ENCODE measurements at regions not wholly inside any gene's neighbourhood (a gene's known extent, or its start where the extent isn't known, plus 50 kb on each side); places are given as distances from the start of the nearest gene placed in this dataset.

DNA sequence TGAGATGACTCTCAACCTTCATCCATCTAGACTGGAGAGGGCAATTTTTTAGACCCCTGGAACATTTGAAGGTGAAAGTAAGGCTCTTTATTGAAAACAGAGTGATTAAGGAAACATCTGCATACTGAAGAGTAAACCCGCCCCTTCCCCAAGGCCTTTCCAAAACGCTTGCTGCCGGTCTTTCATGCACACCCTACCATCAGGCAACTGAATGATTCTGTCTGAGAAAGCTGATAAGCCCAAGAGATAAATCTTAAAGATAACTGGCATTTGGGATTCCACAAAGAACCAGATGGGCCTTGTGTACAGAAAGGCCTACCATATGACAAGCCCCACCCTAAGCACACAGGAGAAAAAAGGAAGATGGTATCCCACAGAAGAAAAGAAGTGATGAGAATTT is 54.4 kb upstream of the PIK3R1 start:
- DNase-seq (ENCODE audit: low spot score) = no peak

DNA sequence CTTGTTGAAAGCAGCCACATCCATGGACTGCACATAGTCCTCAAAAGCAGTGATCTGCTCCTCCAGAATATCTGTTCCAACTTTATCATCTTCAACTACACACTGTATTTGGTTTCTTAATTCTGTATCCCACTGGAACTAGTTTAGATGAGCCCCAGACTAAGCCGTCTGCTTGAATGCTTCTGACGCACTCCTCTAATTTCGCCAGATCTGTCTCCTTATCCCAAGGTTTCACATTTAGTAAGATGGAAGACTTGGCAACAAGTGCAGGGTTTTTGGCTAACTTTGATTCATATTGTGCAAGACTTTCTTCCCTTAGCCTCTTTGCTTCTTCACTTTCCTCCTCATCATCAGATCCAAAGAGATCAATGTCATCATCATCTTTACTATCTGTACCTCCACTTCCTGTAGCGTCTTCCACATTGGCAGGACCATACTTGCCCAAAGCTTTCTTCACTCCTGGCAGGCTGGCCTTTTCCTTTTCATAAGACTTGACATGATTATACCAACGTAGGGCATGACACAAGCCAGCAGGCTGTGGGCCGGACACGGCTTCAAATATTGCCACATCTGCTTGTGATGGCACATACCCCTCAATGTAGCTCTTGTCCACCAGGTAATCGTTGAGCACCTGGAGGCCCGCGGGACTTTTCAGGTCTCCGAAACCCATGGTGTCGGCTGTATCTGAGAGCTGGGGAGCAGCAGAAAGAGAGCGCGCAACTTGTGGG is 56.2 kb upstream of the PIK3R1 start:
- DNase-seq (ENCODE audit: low spot score) = no peak

DNA sequence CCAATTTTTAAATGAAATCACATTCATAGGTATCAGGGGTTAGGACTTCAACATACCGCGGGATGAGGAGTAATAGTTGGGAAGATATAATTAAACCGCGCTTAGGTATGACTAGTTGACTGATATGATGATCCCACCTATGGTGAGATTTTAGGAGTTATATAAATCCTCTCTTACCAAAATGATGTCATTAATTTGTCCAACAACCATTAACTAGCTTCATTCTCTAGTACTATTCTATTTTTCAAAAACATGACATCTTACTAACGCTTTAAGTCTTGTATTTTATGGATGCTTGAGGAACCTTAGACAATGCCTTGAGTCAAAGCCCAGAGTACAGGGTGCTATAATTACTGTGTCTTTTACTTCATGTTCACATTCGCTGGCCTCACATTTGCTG is 59.6 kb upstream of the PIK3R1 start:
- DNase-seq (ENCODE audit: low spot score) = no peak

DNA sequence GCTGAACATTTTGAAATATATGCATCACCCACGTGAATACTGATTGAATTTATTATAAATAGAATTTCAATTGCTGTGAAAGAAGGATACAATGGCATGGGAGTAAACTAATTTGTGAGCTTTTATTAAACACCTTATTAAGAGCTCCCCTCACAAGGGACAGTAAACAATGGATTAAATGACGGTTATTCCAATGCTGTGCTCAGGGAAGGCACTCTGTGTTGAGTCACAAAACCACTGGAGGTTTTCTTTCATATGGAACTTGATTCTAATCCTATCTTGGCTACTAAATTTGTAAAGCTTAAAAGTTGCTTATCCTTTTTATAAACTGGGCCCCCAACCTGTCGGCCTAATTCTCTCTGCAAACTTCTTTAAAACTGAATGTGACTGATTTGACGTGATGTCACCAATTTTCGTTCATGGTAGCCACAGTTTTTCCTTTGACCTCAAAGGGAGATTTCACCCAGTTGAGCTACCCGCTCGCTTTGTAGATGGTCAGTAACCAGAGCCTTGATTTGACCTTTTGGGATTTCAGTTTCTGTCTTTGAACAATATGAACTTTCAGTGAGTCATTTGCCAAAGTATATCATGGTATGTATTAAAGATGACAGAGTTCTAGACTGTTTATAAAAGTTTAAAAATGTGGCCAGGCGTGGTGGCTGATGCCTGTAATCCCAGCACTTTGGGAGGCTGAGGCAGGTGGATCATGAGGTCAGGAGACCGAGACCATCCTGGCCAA is 61.3 kb upstream of the PIK3R1 start:
- no peak for DNase-seq (ENCODE audit: low spot score)

DNA sequence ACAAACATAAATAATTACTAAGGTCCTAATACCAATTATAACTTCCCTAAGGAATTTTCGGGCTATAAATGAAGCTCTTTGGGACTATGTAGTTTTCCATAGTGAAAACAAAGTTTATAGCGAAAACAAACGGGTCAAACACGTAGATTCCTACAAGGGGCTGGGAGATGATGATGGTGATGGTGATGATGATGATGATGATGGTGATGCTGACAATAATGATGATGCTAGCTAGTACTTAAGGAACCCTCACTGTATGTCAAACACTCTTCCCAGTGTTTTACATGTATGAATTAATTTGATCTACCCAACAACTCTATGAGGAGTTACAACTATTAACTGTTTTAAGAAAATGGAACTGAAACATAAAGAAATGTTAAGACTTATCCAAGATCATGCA is 63.7 kb upstream of the PIK3R1 start:
- DNase-seq (ENCODE audit: low spot score) = no peak

DNA sequence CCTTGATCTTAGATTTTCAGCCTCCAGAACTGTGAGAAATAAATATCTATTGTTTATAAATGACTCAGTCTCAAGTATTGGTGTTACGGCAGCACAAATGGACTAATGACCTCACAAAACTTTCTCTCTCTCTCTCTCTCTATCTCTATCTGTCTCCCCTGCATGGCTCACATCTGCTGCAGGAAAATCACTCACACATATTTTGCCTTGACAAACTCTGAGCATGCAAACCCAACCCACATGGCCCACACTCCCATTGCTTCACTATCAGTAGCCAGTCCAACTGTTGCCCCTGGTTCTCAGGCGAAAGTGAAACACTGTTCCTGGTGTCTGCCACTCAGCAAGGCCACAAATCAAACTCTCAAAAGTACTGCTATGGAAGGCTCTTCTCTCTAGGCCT is 66.4 kb upstream of the PIK3R1 start:
- DNase-seq (ENCODE audit: low spot score) = no peak

DNA sequence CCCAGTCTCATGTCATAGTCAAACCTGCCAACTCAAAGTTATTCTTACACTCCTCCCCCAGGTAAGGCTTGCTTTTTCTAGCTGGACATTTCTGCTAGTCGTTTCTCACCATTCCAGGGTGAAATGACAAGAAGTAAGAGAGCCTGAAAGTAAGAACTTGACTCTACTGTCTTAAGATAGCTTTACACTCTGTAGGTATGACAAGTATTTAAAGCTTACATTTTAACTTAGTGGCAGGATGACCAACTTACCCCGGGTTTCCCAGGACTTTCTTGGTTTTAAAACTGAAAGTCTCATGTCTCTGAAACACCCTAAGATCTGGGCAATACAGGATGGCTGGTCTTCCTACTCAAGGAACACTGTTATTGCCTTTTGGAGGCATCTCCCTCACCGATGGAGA is 67.5 kb upstream of the PIK3R1 start:
- DNase-seq (ENCODE audit: low spot score) = no peak

DNA sequence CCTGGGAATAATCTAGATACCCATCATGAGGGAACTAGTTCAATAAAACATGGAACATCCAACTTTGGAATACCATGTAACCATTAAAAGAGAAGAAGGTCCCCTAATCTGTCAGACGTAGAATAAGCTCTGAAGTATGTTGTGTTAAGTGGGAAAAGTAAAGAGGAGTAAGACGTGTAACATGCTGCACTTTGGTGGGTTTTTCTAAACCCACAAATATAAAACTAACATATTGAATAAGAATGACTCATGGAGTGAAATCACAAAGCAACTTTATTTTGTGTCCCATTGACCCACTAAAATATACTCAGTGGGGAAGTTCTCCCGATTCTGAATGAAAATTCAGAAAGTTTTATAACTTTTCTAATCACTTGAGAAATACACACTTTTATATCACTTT is 67.9 kb upstream of the PIK3R1 start:
- no peak for DNase-seq (ENCODE audit: low spot score)

DNA sequence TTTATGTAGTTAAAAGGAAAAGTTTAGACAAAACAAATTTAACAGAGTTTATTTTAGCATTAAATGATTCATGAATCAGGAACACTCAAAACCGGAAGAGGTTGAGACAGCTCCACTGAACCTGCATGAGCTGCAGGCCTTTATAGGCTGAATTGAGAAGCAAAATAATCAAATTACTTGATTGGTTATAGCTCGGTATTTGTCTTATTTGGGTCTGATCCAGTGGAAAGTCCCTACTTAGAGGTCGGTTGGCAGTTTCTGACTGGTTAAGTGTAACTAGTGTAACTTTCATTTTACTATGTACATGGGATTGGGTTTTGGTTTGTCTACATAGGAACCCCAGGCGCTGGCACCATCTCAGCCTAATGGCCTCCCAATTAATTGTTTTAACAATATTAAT is 74.1 kb upstream of the PIK3R1 start:
- no peak for DNase-seq (ENCODE audit: low spot score)

DNA sequence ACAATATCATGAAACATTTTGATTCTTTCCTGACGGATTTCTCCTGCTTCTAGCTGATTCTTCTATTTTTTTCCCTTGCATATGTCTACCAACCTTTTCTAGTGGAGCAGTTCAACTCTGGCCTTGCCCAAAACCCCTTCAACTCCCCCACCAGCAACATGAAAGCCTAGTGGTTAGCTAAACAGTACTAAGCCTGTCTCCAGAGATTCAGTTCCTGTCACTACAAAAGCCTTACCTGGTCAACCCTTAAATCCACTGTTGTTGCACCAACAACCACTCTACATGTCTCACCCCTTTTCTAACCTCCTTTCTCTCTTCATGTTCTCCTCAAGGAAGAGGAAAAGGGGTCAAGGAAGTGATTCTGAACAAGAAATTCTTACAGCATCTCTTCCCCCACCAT is 74.8 kb upstream of the PIK3R1 start:
- DNase-seq (ENCODE audit: low spot score) = no peak

DNA sequence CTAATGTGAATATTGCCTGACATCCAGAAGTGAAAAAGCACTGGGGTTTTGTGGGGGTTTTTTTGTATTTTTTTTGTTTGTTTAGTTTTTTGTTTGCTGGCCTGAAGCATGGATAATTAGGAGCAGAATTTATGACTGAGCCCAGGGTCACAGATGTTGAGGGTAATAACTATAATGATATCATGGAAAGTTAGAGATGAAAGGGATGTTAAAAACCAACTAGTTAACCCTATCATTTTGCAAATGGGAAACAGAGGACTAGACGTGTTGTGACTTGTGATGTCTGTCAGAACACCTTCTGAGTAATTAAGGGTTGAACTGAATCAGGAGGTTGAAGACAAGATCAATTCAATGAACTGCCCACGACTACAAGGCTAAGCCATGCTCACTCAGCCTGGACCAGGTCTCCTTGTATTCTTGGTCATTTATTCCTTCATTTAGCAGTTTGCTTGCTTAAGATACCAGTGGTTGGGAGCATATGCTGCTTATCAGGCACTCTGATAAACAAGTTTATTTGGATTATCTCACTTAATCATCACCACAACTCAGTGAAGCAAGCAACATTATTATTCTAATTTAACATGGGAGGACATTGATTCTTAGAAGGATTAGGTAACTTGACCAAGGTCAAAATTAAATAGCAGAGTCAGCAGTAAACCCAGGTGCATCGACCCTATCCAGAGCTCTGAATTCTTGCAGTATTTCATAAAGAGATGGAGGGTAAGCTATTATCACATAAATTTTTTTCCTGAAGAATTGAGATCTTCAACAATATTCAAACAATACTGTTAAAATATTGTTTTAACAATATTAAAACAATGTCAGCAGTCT is 75.7 kb upstream of the PIK3R1 start:
- no peak for DNase-seq (ENCODE audit: low spot score)

DNA sequence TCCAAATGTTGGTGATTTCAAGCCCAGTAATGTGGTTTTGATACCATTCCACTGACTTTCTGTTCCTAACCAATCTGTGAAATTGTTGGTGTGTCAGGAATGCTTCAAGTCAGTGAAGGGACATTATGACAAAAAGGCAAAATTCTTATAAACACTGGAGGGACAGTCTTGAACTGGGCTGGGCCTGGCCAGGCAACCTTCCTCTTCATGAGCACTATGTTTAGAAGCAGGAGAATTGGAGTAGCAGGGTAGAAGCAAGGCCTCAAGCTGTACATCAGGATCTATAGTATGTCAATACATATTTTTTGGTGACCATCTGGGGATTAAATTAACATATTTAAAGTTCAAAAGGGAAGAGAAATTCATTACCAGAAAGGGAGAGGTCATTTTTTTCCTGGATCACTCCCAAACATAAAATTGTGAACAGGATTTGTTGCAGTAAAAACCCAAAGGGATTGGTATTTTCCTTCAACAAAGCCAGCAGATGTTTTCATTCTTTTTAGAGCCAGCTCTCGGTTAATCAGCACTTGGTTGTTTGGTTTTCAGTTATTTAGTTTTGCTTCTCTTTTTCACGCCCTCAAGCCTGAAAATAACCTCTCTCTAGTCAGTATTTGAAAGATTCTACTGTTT is 77.9 kb upstream of the PIK3R1 start:
- no peak for DNase-seq (ENCODE audit: low spot score)

DNA sequence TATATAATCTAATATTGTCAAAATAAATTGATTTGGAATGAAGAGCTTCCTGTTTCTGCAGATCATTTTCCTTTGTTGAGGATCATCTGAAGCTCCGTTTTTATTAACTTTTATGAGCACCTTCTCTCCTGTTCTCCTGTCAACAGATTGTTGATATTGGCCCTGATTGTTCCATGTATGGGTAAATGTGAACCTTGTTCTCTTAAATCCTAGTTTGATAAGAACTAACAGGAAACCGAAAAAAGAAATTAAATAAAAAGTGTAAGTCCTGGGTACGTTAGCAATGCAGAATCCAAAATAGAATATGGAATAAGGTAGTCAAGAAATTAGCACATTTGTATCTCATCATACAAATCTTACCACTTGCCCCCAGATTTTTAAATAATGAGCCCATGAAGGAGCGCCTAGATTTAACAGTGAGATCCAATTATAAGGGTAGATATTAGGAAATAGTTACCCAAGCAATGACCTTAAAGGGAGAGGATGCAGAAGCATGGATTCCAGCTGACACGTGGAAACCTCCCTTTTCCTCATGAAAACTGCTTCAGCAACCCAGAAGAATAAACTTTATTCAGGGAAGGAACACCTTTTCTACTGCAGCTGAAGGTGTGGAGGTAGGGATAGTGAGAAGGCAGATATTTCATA is 80.8 kb upstream of the PIK3R1 start:
- no peak for DNase-seq (ENCODE audit: low spot score)

DNA sequence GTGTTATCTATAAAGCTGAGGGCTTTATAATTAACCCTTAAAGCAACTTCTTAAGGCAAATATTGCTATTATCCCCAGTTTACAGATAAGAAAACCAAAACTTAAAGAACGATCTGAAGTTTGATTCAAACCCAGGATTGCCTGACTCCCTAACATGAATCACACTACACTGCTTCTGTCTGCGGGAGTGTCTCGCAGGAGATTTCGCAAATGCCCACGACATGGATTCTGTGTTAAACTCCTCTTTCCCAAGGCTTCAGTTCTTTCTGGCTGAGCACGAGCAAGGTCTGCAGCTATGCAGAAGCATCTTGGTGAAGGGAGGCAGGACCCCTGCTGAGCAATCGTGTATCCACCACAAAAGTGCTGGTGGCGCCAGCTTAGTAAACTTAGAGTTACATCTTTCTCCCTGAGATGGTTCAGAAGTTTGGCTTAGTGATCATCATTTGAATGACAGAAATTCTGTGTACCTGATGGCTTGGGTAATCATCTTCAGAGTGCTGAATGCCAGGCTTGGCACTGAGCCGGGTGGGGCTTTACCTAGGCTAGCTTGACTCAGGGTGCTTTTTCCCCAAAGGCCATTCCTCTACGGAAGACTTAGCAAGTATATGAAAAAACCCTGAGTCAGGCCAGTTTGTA is 81.4 kb upstream of the PIK3R1 start:
- DNase-seq (ENCODE audit: low spot score) = no peak

DNA sequence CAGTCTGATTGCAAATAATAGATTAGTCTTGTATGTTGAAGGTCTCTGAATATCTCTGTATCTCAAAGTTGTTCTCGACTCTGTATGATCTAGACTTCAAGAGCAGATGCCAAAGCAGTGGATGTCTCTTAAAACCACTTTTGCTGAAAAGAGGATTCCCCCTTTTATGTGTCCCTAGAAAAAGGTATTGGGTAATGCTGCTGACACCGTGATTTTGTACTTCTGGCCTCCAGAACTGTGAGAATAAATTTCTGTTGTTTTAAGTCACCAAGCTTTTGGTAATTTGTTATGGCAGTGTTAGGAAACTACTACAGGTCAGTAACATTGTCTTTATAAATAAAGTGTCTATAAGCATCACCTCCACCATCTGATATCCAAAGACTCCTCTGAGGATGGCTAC is 85.3 kb upstream of the PIK3R1 start:
- no peak for DNase-seq (ENCODE audit: low spot score)

DNA sequence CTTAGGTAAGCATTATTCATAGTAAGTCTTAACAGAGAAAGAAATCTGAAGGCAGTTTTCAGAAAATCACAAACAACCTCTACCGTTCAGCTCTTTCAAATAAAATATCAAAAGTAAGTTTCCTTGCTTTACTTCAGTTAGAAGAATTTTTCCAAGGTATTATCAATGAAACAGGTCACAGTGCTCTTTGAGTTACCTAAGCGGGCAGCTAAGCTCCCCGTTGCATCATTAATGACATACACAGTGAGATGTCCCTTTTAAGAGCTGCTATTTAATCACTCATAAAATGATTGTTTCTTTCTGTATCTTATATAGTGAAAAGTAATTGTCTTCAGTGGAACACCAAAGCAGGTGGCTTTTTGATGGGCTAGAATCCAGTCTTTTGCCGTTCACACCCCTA is 86.2 kb upstream of the PIK3R1 start:
- DNase-seq (ENCODE audit: low spot score) = no peak

DNA sequence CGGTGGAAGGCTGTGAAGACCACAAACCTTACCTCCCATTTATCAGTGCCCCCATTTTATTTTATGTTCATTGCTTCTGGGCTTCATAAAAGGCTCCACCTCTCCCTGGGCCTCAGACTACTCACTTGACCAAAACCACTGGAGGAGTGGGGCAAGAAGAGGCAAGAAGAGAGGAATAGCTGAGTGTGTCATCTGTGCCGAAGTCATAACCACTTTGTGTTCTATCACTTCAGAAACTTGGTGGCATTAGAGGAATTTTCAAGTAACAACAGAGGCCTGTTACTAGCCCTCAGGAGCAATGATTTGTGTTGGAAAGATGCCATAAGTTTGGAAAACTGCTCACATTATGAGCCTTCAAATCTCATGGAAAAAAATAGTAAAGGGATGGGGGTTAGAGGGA is 88.7 kb upstream of the PIK3R1 start:
- no peak for DNase-seq (ENCODE audit: low spot score)

DNA sequence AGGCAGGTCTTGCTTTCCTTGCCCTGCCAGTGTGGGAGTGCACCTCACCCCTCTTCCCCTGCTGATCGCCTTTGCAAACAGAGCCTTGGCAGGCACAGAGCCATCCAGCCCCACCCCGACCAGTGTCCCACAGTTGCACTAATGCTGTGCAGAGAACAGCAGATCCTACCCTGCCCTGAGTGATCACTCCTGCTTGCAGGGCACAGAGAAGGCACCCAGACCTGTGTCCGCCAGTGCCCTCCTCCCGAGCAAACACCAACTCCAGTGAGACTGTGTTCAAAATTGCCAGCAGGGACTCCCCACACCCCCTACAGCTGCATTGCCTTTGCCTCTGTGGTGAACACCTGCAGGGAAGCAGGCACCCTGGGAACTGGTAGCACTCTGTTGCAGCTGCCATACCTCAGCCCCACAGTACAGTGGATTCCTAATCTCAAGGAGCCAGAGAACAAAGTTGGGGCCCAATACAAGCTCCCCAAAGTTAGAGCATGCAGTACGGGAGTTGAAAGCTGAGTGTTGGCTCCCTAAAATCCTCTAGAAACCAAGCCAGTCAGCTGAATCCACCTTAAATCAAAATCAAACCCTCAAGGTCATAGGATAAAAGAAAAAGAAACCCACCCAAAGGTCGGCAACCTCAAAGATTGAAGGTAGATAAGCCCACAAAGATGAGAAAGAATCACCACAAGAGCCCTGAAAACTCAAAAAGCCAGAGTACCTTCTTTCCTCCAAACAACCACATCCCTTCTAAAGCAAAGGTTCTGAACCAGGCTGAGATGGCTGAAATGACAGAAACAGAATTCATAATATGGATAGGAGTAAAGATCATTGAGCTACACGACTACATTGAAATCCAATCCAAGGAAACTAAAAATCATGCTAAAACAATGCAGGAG is 92.9 kb upstream of the PIK3R1 start:
- no peak for DNase-seq (ENCODE audit: low spot score)

DNA sequence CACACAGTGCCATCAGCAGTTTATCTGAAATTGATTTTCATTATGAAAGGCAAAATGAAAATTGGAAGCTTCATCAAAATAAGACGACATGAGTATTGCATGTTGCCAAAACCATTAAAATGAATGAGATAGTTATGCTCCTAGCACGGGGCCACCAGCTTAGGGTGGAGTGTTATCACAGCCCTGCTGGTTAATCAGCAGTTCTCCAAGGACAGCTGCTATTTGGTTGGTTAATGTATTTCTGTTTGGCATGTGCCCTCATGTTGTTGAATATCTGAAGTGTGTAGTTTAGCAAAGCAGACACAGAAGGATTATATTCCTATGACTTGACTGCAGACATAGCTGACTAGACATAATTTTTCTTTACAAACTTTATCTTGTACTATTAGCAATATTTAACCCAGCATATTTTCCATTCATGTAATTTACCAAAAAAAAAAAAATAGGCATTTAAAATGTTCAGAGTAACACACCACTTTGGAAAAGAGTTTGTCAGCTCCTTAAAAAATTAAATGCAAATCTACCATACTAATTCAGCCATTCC is 98.6 kb upstream of the PIK3R1 start:
- no peak for DNase-seq (ENCODE audit: low spot score)

DNA sequence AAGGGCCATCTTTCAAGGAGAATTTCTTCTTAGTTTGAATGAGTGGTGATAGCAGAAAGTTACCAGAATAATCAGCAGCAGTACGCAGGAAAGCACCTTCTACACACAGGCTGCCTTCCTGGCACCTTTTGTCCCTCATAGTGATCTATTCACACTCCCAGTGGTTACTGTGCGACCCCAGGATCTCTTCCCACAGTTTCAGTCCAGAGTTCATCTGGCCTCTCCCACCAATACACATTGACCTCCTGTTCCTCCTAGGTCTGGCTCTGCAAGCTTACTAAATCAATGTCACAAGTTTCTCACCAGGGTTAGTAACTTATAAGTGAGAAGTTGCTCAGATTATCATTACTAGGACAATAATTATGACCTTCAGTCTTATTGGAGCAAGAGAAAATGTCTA is 99.1 kb upstream of the PIK3R1 start:
- no peak for DNase-seq (ENCODE audit: low spot score)
